ENCODE measurements at regions not wholly inside any gene's neighbourhood (a gene's known extent, or its start where the extent isn't known, plus 50 kb on each side); places are given as distances from the start of the nearest gene placed in this dataset.
"Not testable (repeated sequence)": the region's sequence is repeated elsewhere in the genome, so short reads cannot be mapped to it uniquely, and the experiment has no call there.

- no peaks in the 10 kb centered on the region for H3K36me3 ChIP-seq (ENCODE audit: control insufficient read depth in 1 of 2, insufficient read depth in 2 of 2, low read length in 1 of 2)
- WGBS, 2 donors, result 44 to 95% methylated on average over 1 of the region's 1 CpG
- no peaks in the 10 kb centered on the region for H3K4me1 ChIP-seq (ENCODE audit: control insufficient read depth in 1 of 2, insufficient read depth in 2 of 2, low read length in 2 of 2)
- peaks cover 4% of the 10 kb centered on the region for H3K9me3 ChIP-seq (ENCODE audit: control insufficient read depth, low read length)
- no peaks in the 10 kb centered on the region for H3K27me3 ChIP-seq (ENCODE audit: control insufficient read depth in 1 of 2, insufficient read depth in 2 of 2, low read length in 1 of 2)
- ATAC-seq (ENCODE audit: low FRiP score) (no peak), DNase-seq (no peak)
- H3K27ac ChIP-seq (ENCODE audit: low read depth in 1 of 2, low read length in 2 of 2), result no peak overlapping the region
- intact Hi-C loops (cut with DNase I), result no loop called here
- H3K4me3 ChIP-seq (ENCODE audit: low read length in 2 of 2), result no peak overlapping the region
Measured at GRCh38 chr14:31911160-31911559, 165.9 kb upstream of the ARHGAP5 start.

- no peak for DNase-seq
- H3K27ac ChIP-seq (ENCODE audit: low read depth in 1 of 2, low read length in 2 of 2), result no peak overlapping the region
- no peaks in the 10 kb centered on the region for H3K4me1 ChIP-seq (ENCODE audit: control insufficient read depth in 1 of 2, insufficient read depth in 2 of 2, low read length in 2 of 2)
- intact Hi-C loops (cut with DNase I), result no loop called here
- peaks cover 4% of the 10 kb centered on the region for H3K9me3 ChIP-seq (ENCODE audit: control insufficient read depth, low read length)
- no peaks in the 10 kb centered on the region for H3K36me3 ChIP-seq (ENCODE audit: control insufficient read depth in 1 of 2, insufficient read depth in 2 of 2, low read length in 1 of 2)
- no peaks in the 10 kb centered on the region for H3K27me3 ChIP-seq (ENCODE audit: control insufficient read depth in 1 of 2, insufficient read depth in 2 of 2, low read length in 1 of 2)
- no peak for ATAC-seq (ENCODE audit: low FRiP score)
- H3K4me3 ChIP-seq (ENCODE audit: low read length in 2 of 2), result no peak overlapping the region
- 91 to 93% methylated on average over 4 of the region's 4 CpGs for WGBS, 2 donors
Measured at GRCh38 chr14:31913370-31913769, 163.7 kb upstream of the ARHGAP5 start.

- H3K27me3 ChIP-seq (ENCODE audit: control insufficient read depth in 1 of 2, insufficient read depth in 2 of 2, low read length in 1 of 2); ATAC-seq (ENCODE audit: low FRiP score); DNase-seq; H3K4me3 ChIP-seq (ENCODE audit: low read length in 2 of 2); H3K9me3 ChIP-seq (ENCODE audit: control insufficient read depth, low read length); H3K4me1 ChIP-seq (ENCODE audit: control insufficient read depth in 1 of 2, insufficient read depth in 2 of 2, low read length in 2 of 2); intact Hi-C loops (cut with DNase I); H3K27ac ChIP-seq (ENCODE audit: low read depth in 1 of 2, low read length in 2 of 2); H3K36me3 ChIP-seq (ENCODE audit: control insufficient read depth in 1 of 2, insufficient read depth in 2 of 2, low read length in 1 of 2): not testable (repeated sequence)
- 92 to 96% methylated on average over 4 of the region's 7 CpGs for WGBS, 2 donors
Measured at GRCh38 chr14:31918289-31918688, 158.8 kb upstream of the ARHGAP5 start.

GRCh38 chr14:31920001-31920400 lies 157.1 kb upstream of the ARHGAP5 start:
- Histone ChIP-seq H3K4me3 (ENCODE audit: low read length in 2 of 2) (no peak overlapping the region), H3K9me3 (ENCODE audit: control insufficient read depth, low read length) (no peaks in the 10 kb centered on the region), H3K27me3 (ENCODE audit: control insufficient read depth in 1 of 2, insufficient read depth in 2 of 2, low read length in 1 of 2) (no peaks in the 10 kb centered on the region), H3K27ac (ENCODE audit: low read depth in 1 of 2, low read length in 2 of 2) (no peak overlapping the region), H3K4me1 (ENCODE audit: control insufficient read depth in 1 of 2, insufficient read depth in 2 of 2, low read length in 2 of 2) (no peaks in the 10 kb centered on the region), H3K36me3 (ENCODE audit: control insufficient read depth in 1 of 2, insufficient read depth in 2 of 2, low read length in 1 of 2) (no peaks in the 10 kb centered on the region)
- intact Hi-C loops (cut with DNase I), result no loop called here
- 29 to 37% methylated on average over 1 of the region's 1 CpG for WGBS, 2 donors
- ATAC-seq (ENCODE audit: low FRiP score) (no peak), DNase-seq (no peak)

- Histone ChIP-seq H3K36me3 (ENCODE audit: control insufficient read depth in 1 of 2, insufficient read depth in 2 of 2, low read length in 1 of 2) (no peaks in the 10 kb centered on the region), H3K4me1 (ENCODE audit: control insufficient read depth in 1 of 2, insufficient read depth in 2 of 2, low read length in 2 of 2) (no peaks in the 10 kb centered on the region), H3K4me3 (ENCODE audit: low read length in 2 of 2) (no peak overlapping the region), H3K9me3 (ENCODE audit: control insufficient read depth, low read length) (no peaks in the 10 kb centered on the region), H3K27ac (ENCODE audit: low read depth in 1 of 2, low read length in 2 of 2) (no peak overlapping the region), H3K27me3 (ENCODE audit: control insufficient read depth in 1 of 2, insufficient read depth in 2 of 2, low read length in 1 of 2) (no peaks in the 10 kb centered on the region)
- DNase-seq (no peak), ATAC-seq (ENCODE audit: low FRiP score) (no peak)
- intact Hi-C loops (cut with DNase I), result no loop called here
- 96 to 97% methylated on average over 5 of the region's 5 CpGs for WGBS, 2 donors
Measured at GRCh38 chr14:31920989-31921650, 156.0 kb upstream of the ARHGAP5 start.

- Histone ChIP-seq H3K4me1 (ENCODE audit: control insufficient read depth in 1 of 2, insufficient read depth in 2 of 2, low read length in 2 of 2) (no peaks in the 10 kb centered on the region), H3K4me3 (ENCODE audit: low read length in 2 of 2) (no peak overlapping the region), H3K27ac (ENCODE audit: low read depth in 1 of 2, low read length in 2 of 2) (no peak overlapping the region), H3K27me3 (ENCODE audit: control insufficient read depth in 1 of 2, insufficient read depth in 2 of 2, low read length in 1 of 2) (no peaks in the 10 kb centered on the region), H3K9me3 (ENCODE audit: control insufficient read depth, low read length) (no peaks in the 10 kb centered on the region), H3K36me3 (ENCODE audit: control insufficient read depth in 1 of 2, insufficient read depth in 2 of 2, low read length in 1 of 2) (no peaks in the 10 kb centered on the region)
- ATAC-seq (ENCODE audit: low FRiP score) (no peak), DNase-seq (no peak)
- WGBS, 2 donors, result 74 to 75% methylated on average over 5 of the region's 5 CpGs
- intact Hi-C loops (cut with DNase I), result no loop called here
Measured at GRCh38 chr14:31921721-31922120, 155.4 kb upstream of the ARHGAP5 start.

- ATAC-seq (ENCODE audit: low FRiP score) (no peak), DNase-seq (no peak)
- H3K4me3 ChIP-seq (ENCODE audit: low read length in 2 of 2), result no peak overlapping the region
- no peaks in the 10 kb centered on the region for H3K36me3 ChIP-seq (ENCODE audit: control insufficient read depth in 1 of 2, insufficient read depth in 2 of 2, low read length in 1 of 2)
- no peaks in the 10 kb centered on the region for H3K9me3 ChIP-seq (ENCODE audit: control insufficient read depth, low read length)
- peaks cover 0 to 2% of the 10 kb centered on the region in 2 donors for H3K4me1 ChIP-seq (ENCODE audit: control insufficient read depth in 1 of 2, insufficient read depth in 2 of 2, low read length in 2 of 2)
- intact Hi-C loops (cut with DNase I), result loop anchor here (2.0 to 5.0 kb wide), 2 partner anchors 326 to 327 kb away; no protein-coding TSS in a partner anchor
- no peak overlapping the region for H3K27ac ChIP-seq (ENCODE audit: low read depth in 1 of 2, low read length in 2 of 2)
- no peaks in the 10 kb centered on the region for H3K27me3 ChIP-seq (ENCODE audit: control insufficient read depth in 1 of 2, insufficient read depth in 2 of 2, low read length in 1 of 2)
- 67 to 80% methylated on average over 1 of the region's 1 CpG for WGBS, 2 donors
Measured at GRCh38 chr14:31926123-31926522, 151.0 kb upstream of the ARHGAP5 start.

- Histone ChIP-seq H3K27ac (ENCODE audit: low read depth in 1 of 2, low read length in 2 of 2) (no peak overlapping the region), H3K36me3 (ENCODE audit: control insufficient read depth in 1 of 2, insufficient read depth in 2 of 2, low read length in 1 of 2) (no peaks in the 10 kb centered on the region), H3K9me3 (ENCODE audit: control insufficient read depth, low read length) (no peaks in the 10 kb centered on the region), H3K4me1 (ENCODE audit: control insufficient read depth in 1 of 2, insufficient read depth in 2 of 2, low read length in 2 of 2) (peaks cover 0 to 2% of the 10 kb centered on the region in 2 donors), H3K4me3 (ENCODE audit: low read length in 2 of 2) (no peak overlapping the region), H3K27me3 (ENCODE audit: control insufficient read depth in 1 of 2, insufficient read depth in 2 of 2, low read length in 1 of 2) (no peaks in the 10 kb centered on the region)
- intact Hi-C loops (cut with DNase I), result loop anchor here (2.0 to 5.0 kb wide), 2 partner anchors 326 kb away; no protein-coding TSS in a partner anchor
- 48 to 55% methylated on average over 6 of the region's 6 CpGs for WGBS, 2 donors
- ATAC-seq (ENCODE audit: low FRiP score) (peak; percentile 59), DNase-seq (no peak)
Measured at GRCh38 chr14:31926652-31927347, 150.3 kb upstream of the ARHGAP5 start.

- intact Hi-C loops (cut with DNase I), result loop anchor here (2.0 to 5.0 kb wide), 2 partner anchors 325 kb away; no protein-coding TSS in a partner anchor
- Histone ChIP-seq H3K9me3 (ENCODE audit: control insufficient read depth, low read length) (no peaks in the 10 kb centered on the region), H3K27me3 (ENCODE audit: control insufficient read depth in 1 of 2, insufficient read depth in 2 of 2, low read length in 1 of 2) (no peaks in the 10 kb centered on the region), H3K4me3 (ENCODE audit: low read length in 2 of 2) (no peak overlapping the region), H3K27ac (ENCODE audit: low read depth in 1 of 2, low read length in 2 of 2) (no peak overlapping the region), H3K4me1 (ENCODE audit: control insufficient read depth in 1 of 2, insufficient read depth in 2 of 2, low read length in 2 of 2) (peaks cover 0 to 2% of the 10 kb centered on the region in 2 donors), H3K36me3 (ENCODE audit: control insufficient read depth in 1 of 2, insufficient read depth in 2 of 2, low read length in 1 of 2) (no peaks in the 10 kb centered on the region)
- DNase-seq (no peak), ATAC-seq (ENCODE audit: low FRiP score) (peak; percentile 58)
- WGBS, 2 donors, result 6% methylated on average over 6 of the region's 6 CpGs
Measured at GRCh38 chr14:31927348-31927832, 149.7 kb upstream of the ARHGAP5 start.

Data from aorta (tissue), 5 donors.